IMR-90 (cell line): ENCODE measurements at regions not wholly inside any gene's neighbourhood (a gene's known extent, or its start where the extent isn't known, plus 50 kb on each side); places are given as distances from the start of the nearest gene placed in this dataset.
A peak's percentile ranks its signal among the peaks of the same experiment; 100 is the strongest.

Experiments used
- ATAC-seq: fragments of 200-7000 bp; cut with Tn5 transposase; 2 replicates; pipeline ENCODE4 v1.9.1; 2020; ENCODE audit warnings: low read depth, mild to moderate bottlenecking, moderate library complexity
- BruUV-seq: library from RNA; stranded (reverse); fragments of 400-500 nt; replicated peaks from 2 replicates; lab custom pipeline; 2021; lab: Mats Ljungman, UMichigan
- CTCF ChIA-PET: fragments of 300-600 bp; formaldehyde crosslinking; extraction: SDS; loops from one replicate; lab custom pipeline; 2021; ENCODE audit warnings: antibody characterized with exemption; lab: Yijun Ruan, JAX
- POLR2A ChIA-PET: fragments of 300-600 bp; sonication (Branson Sonifier 250); formaldehyde crosslinking; loops from one replicate; lab custom pipeline; 2022; ENCODE audit warnings: antibody characterized with exemption; ENCODE audit not compliant: unreplicated experiment; lab: Charles Lee
- DNase-seq: peaks from one replicate; pipeline ENCODE4 v3.0.0; 2013
- H2AFZ ChIP-seq: replicated peaks from 2 replicates; pipeline ENCODE3; 2013; ENCODE audit warnings: low read length, mild to moderate bottlenecking; ENCODE audit not compliant: poor library complexity
- H2AK5ac ChIP-seq: 2 replicates; pipeline ENCODE4 v1.6.1; 2013; ENCODE audit warnings: low read depth, low read length, inconsistent platforms
- H2AK9ac ChIP-seq: replicated peaks from 2 replicates; pipeline ENCODE3; 2013; ENCODE audit warnings: mild to moderate bottlenecking, low read depth, low read length, moderate library complexity; ENCODE audit not compliant: poor library complexity
- H2BK120ac ChIP-seq: 2 replicates; pipeline ENCODE4 v1.6.1; 2013; ENCODE audit warnings: low read depth, low read length, inconsistent platforms
- H2BK15ac ChIP-seq: 3 replicates; pipeline ENCODE4 v1.6.1; 2013; ENCODE audit warnings: low read depth, low read length, inconsistent platforms
- H2BK20ac ChIP-seq: 2 replicates; pipeline ENCODE4 v1.6.1; 2013; ENCODE audit warnings: low read depth, mild to moderate bottlenecking, inconsistent platforms, low read length, moderate library complexity
- H2BK5ac ChIP-seq: 2 replicates; pipeline ENCODE4 v1.6.1; 2013; ENCODE audit warnings: mild to moderate bottlenecking, low read depth, low read length, inconsistent platforms; ENCODE audit not compliant: poor library complexity, severe bottlenecking
- H3K14ac ChIP-seq: replicated peaks from 2 replicates; pipeline ENCODE4 v1.6.1; 2013; ENCODE audit warnings: low read depth, low read length, inconsistent platforms
- H3K18ac ChIP-seq: 2 replicates; pipeline ENCODE4 v1.6.1; 2013; ENCODE audit warnings: low read depth, low read length, control low read depth
- H3K23ac ChIP-seq: 2 replicates; pipeline ENCODE4 v1.6.1; 2013; ENCODE audit warnings: low read depth, low read length, inconsistent platforms
- H3K27ac ChIP-seq: 2 replicates; pipeline ENCODE4 v1.5.1; 2013; ENCODE audit warnings: mild to moderate bottlenecking, control low read depth, low read length; ENCODE audit not compliant: insufficient read depth
- H3K27me3 ChIP-seq: 2 replicates; pipeline ENCODE4 v1.6.1; 2013; ENCODE audit warnings: low read length; ENCODE audit not compliant: control insufficient read depth, insufficient read depth
- H3K36me3 ChIP-seq: 2 replicates; pipeline ENCODE4 v1.6.1; 2013; ENCODE audit warnings: low read length, mixed read lengths; ENCODE audit not compliant: control insufficient read depth, insufficient read depth
- H3K4ac ChIP-seq: 2 replicates; pipeline ENCODE4 v1.6.1; 2013; ENCODE audit warnings: low read depth, low read length, inconsistent platforms
- H3K4me1 ChIP-seq: 2 replicates; pipeline ENCODE4 v1.6.1; 2013; ENCODE audit warnings: low read length, mixed read lengths; ENCODE audit not compliant: control insufficient read depth, insufficient read depth
- H3K4me2 ChIP-seq: 2 replicates; pipeline ENCODE4 v1.6.1; 2013; ENCODE audit warnings: low read depth, mild to moderate bottlenecking, control low read depth, low read length, moderate library complexity
- H3K4me3 ChIP-seq: 2 replicates; pipeline ENCODE4 v1.5.1; 2013; ENCODE audit warnings: low read depth, mild to moderate bottlenecking, control low read depth, low read length, moderate library complexity; ENCODE audit not compliant: insufficient read depth
- H3K56ac ChIP-seq: 2 replicates; pipeline ENCODE4 v1.6.1; 2013; ENCODE audit warnings: low read length, inconsistent platforms; ENCODE audit not compliant: insufficient read depth; ENCODE audit errors: extremely low read depth
- H3K79me1 ChIP-seq, 2 experiments: 2 replicates each; pipeline ENCODE4 v1.6.1; 2013; ENCODE audit warnings: low read length in 2 of 2, inconsistent platforms in 1 of 2, low read depth in 1 of 2
- H3K9ac ChIP-seq: 2 replicates; pipeline ENCODE4 v1.6.1; 2013; ENCODE audit warnings: low read depth, low read length, control low read depth
- H3K9me1 ChIP-seq: 2 replicates; pipeline ENCODE4 v1.6.1; 2013; ENCODE audit warnings: low read length, inconsistent platforms; ENCODE audit not compliant: insufficient read depth
- H3K9me3 ChIP-seq: 2 replicates; pipeline ENCODE4 v1.6.1; 2013; ENCODE audit warnings: low read length; ENCODE audit not compliant: control insufficient read depth, insufficient read depth
- H4K20me1 ChIP-seq: 2 replicates; pipeline ENCODE4 v1.6.1; 2013; ENCODE audit warnings: low read length, inconsistent platforms; ENCODE audit not compliant: insufficient read depth
- H4K5ac ChIP-seq: 2 replicates; pipeline ENCODE4 v1.6.1; 2013; ENCODE audit warnings: mild to moderate bottlenecking, low read depth, low read length, control low read depth
- H4K8ac ChIP-seq, 2 experiments: 2 replicates each; pipeline ENCODE4 v1.6.1; 2013; ENCODE audit warnings: low read depth in 2 of 2, low read length in 2 of 2, control low read depth in 1 of 2, inconsistent platforms in 1 of 2
- H4K91ac ChIP-seq: 2 replicates; pipeline ENCODE4 v1.6.1; 2013; ENCODE audit warnings: low read depth, low read length, inconsistent platforms; ENCODE audit not compliant: insufficient read depth
- CHD1 ChIP-seq: IDR thresholded peaks from 2 replicates; pipeline ENCODE4 v1.6.1; 2012; ENCODE audit warnings: low read depth, low read length, improper control_type of control experiment
- ELK1 ChIP-seq: fragments of 150-350 bp; IDR thresholded peaks from 2 replicates; pipeline ENCODE4 v1.6.1; 2016; ENCODE audit warnings: low read depth, mild to moderate bottlenecking, low read length, moderate library complexity, borderline replicate concordance
- FOS ChIP-seq: fragments of 150-350 bp; IDR thresholded peaks from 2 replicates; pipeline ENCODE4 v1.6.1; 2016; ENCODE audit warnings: low read depth, low read length
- MAFK ChIP-seq: IDR thresholded peaks from 2 replicates; pipeline ENCODE4 v1.6.1; 2012; ENCODE audit warnings: low read depth, low read length, improper control_type of control experiment
- MAZ ChIP-seq: IDR thresholded peaks from 2 replicates; pipeline ENCODE4 v1.6.1; 2012; ENCODE audit warnings: low read depth, mild to moderate bottlenecking, low read length, improper control_type of control experiment, moderate library complexity, borderline replicate concordance
- MXI1 ChIP-seq: IDR thresholded peaks from 2 replicates; pipeline ENCODE4 v1.6.1; 2012; ENCODE audit warnings: low read depth, mild to moderate bottlenecking, low read length, moderate library complexity, borderline replicate concordance
- NFE2L2 ChIP-seq: fragments of 150-350 bp; IDR thresholded peaks from 2 replicates; pipeline ENCODE4 v1.6.1; 2016; ENCODE audit warnings: low read depth, mild to moderate bottlenecking, low read length
- POLR2A ChIP-seq: IDR thresholded peaks from 2 replicates; pipeline ENCODE4 v1.6.1; 2012; ENCODE audit warnings: mild to moderate bottlenecking, low read depth, low read length
- RCOR1 ChIP-seq: IDR thresholded peaks from 2 replicates; pipeline ENCODE4 v1.6.1; 2012; ENCODE audit warnings: mild to moderate bottlenecking, low read length, improper control_type of control experiment; ENCODE audit not compliant: insufficient replicate concordance
- RFX5 ChIP-seq: IDR thresholded peaks from 2 replicates; pipeline ENCODE4 v1.8.0; 2012; ENCODE audit warnings: low read depth, mild to moderate bottlenecking, low read length, moderate library complexity
- SMC3 ChIP-seq: fragments of 150-350 bp; IDR thresholded peaks from 2 replicates; pipeline ENCODE4 v1.6.1; 2016; ENCODE audit warnings: low read depth, mild to moderate bottlenecking, antibody characterized with exemption, low read length, moderate library complexity
- WGBS, 2 experiments: methylation state at CpG; one replicate each; pipeline versions ENCODE4 v1.1.5 to v1.1.7; 2013; ENCODE audit warnings: missing lambda C conversion rate in 2 of 2; ENCODE audit not compliant: insufficient read length in 1 of 2; ENCODE audit errors: extremely low coverage in 2 of 2; 5-methylcytosine and 5-hydroxymethylcytosine counted together
- dilution Hi-C: fragments of 300-500 bp; cut with HindIII; formaldehyde crosslinking; loops from one replicate; pipeline ENCODE4 v1.14.3; 2018; ENCODE audit warnings: low sequenced_read_pairs; ENCODE audit not compliant: unreplicated experiment
- in situ Hi-C: fragments of 300-500 bp; cut with MboI; formaldehyde crosslinking; loops from 3 replicates; pipeline ENCODE4 v1.14.3; 2019; ENCODE audit warnings: low sequenced_read_pairs, inconsistent platforms, mixed read lengths
- intact Hi-C: fragments of 100-400 bp; cut with micrococcal nuclease; formaldehyde crosslinking; loops from 2 replicates; pipeline ENCODE4 v1.10.0; 2022
- TF ChIP-seq, protein P1 (sequence below): conservative IDR thresholded peaks from 2 replicates; pipeline ENCODE4 v1.5.1; 2012; ENCODE audit warnings: mild to moderate bottlenecking, low read depth, low read length, improper control_type of control experiment

GRCh38 chr22:42214633-42215415 is 55.6 kb downstream of the TCF20 start:
- in situ Hi-C loops (no loop called here), dilution Hi-C loops (no loop called here), intact Hi-C loops (loop anchor here (5.0 kb wide), 1 partner anchor 42 kb away; no protein-coding TSS in a partner anchor)
- peaks cover 9% of the 10 kb centered on the region for H3K4me1 ChIP-seq
- no peak overlapping the region for H3K4ac ChIP-seq
- H3K4me3 ChIP-seq, result no peak overlapping the region
- H4K5ac ChIP-seq, result no peak overlapping the region
- H3K9ac ChIP-seq, result no peak overlapping the region
- no TSS peak for BruUV-seq
- H2BK15ac ChIP-seq, result no peak overlapping the region
- no peak overlapping the region for H2BK120ac ChIP-seq
- CTCF ChIA-PET, result no interaction called here
- no peak overlapping the region for H2AK5ac ChIP-seq
- peaks cover 55 to 68% of the 10 kb centered on the region in 2 experiments for H3K79me1 ChIP-seq
- H3K27ac ChIP-seq, result no peak overlapping the region
- H3K4me2 ChIP-seq, result no peak overlapping the region
- no peak overlapping the region for H3K23ac ChIP-seq
- ATAC-seq (no peak), DNase-seq (no peak)
- H3K36me3 ChIP-seq, result peaks cover 48% of the 10 kb centered on the region
- H2AK9ac ChIP-seq, result peak overlapping the region; percentile 48
- no peak overlapping the region for H3K18ac ChIP-seq
- H2BK20ac ChIP-seq, result no peak overlapping the region
- H4K91ac ChIP-seq, result no peak overlapping the region
- no peak overlapping the region for H3K56ac ChIP-seq
- peaks cover 44% of the 10 kb centered on the region for H4K20me1 ChIP-seq
- TF ChIP-seq, protein P1, sequence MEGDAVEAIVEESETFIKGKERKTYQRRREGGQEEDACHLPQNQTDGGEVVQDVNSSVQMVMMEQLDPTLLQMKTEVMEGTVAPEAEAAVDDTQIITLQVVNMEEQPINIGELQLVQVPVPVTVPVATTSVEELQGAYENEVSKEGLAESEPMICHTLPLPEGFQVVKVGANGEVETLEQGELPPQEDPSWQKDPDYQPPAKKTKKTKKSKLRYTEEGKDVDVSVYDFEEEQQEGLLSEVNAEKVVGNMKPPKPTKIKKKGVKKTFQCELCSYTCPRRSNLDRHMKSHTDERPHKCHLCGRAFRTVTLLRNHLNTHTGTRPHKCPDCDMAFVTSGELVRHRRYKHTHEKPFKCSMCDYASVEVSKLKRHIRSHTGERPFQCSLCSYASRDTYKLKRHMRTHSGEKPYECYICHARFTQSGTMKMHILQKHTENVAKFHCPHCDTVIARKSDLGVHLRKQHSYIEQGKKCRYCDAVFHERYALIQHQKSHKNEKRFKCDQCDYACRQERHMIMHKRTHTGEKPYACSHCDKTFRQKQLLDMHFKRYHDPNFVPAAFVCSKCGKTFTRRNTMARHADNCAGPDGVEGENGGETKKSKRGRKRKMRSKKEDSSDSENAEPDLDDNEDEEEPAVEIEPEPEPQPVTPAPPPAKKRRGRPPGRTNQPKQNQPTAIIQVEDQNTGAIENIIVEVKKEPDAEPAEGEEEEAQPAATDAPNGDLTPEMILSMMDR, result no peak
- TF ChIP-seq SMC3 (no peak), RCOR1 (no peak), MXI1 (no peak), NFE2L2 (no peak), CHD1 (no peak), MAFK (no peak), POLR2A (no peak), FOS (no peak), ELK1 (no peak), RFX5 (no peak), MAZ (no peak)
- H4K8ac ChIP-seq, result no peak overlapping the region
- POLR2A ChIA-PET, result no interaction called here
- peaks cover 14% of the 10 kb centered on the region; the same call in 1 of the 2 replicates for H3K9me1 ChIP-seq
- H3K9me3 ChIP-seq, result no peaks in the 10 kb centered on the region
- no peak overlapping the region for H2BK5ac ChIP-seq
- 96% methylated on average over 8 of the region's 15 CpGs; no CpG with 5 or more reads in 1 of the 2 experiments for WGBS, 2 experiments
- no peak overlapping the region for H2AFZ ChIP-seq
- no peaks in the 10 kb centered on the region for H3K27me3 ChIP-seq
- H3K14ac ChIP-seq, result no peak overlapping the region
